8988T (cell line): ENCODE measurements at regions not wholly inside any gene's neighbourhood (a gene's known extent, or its start where the extent isn't known, plus 50 kb on each side); places are given as distances from the start of the nearest gene placed in this dataset.

Source experiments
- DNase-seq: peaks from one replicate; pipeline ENCODE4 v3.0.0; 2011

GRCh38 chr14:38070061-38070588, 137.6 kb upstream of the SSTR1 start:
- DNase-seq: no peak

GRCh38 chr14:38073641-38074040, 134.1 kb upstream of the SSTR1 start:
- DNase-seq: no peak

DNA sequence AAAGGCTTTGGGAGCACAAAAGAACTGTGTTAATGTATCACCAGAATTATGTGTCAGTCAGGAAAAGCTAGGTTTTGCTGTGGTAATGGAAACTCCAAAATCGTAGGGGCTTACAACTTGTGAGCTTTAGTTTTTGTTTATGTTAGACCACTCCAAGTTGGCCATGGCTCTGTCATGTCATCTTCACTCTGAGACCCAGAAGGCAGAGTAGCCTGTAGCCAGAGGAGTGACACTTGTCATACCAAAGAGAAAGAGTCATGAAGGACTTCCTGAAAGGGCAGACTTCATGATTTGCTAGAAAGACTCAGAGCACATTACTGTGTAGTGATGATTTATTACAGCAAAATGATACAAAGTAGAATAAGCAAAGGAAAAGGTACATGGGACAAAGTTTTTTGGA, 133.6 kb upstream of the SSTR1 start:
- DNase-seq: no peak

DNA sequence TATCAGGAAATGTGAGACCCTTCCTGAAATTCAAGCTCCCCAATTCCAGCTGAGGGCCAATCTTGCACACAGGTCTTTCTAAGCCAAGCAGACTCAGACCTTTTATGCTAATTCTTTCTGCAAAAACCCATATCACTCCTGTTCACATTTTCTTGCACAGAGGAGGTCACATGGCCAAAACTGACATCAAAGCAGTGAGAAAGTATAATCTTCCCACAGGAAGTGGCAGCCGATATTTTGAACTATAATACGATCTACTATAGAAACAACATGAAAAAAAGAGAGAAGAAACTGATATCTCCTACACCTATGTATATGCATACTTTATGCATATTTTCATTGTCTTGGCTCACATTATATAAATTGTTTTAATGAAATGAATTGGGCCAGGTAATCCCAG, 132.9 kb upstream of the SSTR1 start:
- DNase-seq: no peak

GRCh38 chr14:38078393-38078792, 129.3 kb upstream of the SSTR1 start:
- no peak for DNase-seq

DNA sequence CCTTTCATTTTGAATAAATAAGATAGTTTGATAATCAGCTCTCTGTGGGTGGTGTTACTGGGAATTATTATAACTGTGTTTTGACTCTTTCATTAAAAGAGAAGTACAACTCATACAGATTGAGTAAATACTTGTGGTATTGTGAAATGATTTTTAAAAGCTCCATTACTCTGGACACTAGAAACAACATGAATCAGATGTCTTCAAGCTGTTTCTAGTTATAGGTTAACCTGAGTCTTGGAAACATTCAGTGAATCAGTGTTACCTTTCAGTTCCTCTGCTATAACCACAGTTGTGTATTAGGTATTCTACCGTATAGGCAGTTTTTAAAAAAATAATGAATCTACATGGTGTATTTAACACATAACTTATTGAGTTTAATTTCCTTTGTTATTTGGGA, 128.4 kb upstream of the SSTR1 start:
- DNase-seq: no peak

GRCh38 chr14:38079886-38080285, 127.8 kb upstream of the SSTR1 start:
- DNase-seq: no peak

DNA sequence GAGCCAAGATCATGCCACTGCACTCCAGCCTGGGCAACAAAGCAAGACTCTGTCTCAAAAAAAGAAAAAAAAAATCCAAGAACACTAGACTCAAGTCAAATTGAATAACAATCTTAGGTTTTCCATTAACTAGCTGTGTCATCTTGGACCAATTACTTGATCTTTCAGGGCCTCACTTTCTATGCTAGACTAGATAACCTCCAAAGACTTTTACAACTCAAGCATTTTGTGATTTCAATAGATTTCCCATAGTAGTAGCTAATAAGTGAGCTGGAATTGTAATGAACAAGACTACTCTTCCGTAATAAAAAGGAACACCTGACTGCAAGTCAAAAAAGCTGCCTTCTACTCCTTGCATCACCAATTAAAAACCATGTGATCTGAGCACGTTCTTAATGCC, 127.0 kb upstream of the SSTR1 start:
- DNase-seq: no peak

DNA sequence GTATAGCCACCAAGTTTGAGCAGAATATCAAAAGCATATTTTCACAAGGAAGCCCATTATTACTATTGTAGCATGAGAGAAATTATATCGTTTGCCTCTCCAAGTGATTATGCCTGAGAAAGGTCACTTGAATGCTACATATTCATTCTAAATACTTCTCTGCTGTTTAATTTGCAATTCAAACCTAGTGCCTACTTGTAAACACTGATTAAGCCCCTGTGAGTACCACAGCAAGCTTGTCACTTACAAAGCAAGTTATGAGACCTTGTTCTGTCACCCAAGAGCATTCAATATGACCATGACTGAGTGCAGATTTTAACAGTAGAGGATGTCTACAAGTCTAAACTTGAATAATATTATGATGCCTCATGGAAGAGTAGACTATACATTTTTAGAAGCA, 124.7 kb upstream of the SSTR1 start:
- DNase-seq: no peak

- DNase-seq: no peak
Observed at GRCh38 chr14:38089123-38089522, 118.6 kb upstream of the SSTR1 start.

- no peak for DNase-seq
Observed at GRCh38 chr14:38090506-38090905, 117.2 kb upstream of the SSTR1 start.

GRCh38 chr14:38098074-38098836, 109.4 kb upstream of the SSTR1 start:
- no peak for DNase-seq

DNA sequence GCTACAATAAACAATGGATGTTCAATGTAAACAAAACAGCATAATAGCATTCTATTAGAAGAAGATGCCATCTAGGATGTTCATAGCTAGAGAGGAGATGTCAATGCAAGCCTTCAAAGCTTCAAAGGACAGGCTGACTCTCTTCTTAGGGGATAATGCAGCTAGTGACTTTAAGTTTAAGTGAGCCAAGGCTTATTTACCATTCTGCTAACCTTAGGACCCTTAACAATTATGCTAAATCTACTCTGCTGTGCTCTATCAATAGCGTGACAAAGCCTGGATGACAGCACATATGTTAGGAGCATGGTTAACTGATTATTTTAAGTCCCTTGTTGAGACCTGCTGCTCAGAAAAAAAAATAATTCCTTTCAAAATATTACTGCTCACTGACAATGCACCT, 106.0 kb upstream of the SSTR1 start:
- no peak for DNase-seq

- DNase-seq: no peak
Observed at GRCh38 chr14:38103542-38104225, 104.0 kb upstream of the SSTR1 start.

DNA sequence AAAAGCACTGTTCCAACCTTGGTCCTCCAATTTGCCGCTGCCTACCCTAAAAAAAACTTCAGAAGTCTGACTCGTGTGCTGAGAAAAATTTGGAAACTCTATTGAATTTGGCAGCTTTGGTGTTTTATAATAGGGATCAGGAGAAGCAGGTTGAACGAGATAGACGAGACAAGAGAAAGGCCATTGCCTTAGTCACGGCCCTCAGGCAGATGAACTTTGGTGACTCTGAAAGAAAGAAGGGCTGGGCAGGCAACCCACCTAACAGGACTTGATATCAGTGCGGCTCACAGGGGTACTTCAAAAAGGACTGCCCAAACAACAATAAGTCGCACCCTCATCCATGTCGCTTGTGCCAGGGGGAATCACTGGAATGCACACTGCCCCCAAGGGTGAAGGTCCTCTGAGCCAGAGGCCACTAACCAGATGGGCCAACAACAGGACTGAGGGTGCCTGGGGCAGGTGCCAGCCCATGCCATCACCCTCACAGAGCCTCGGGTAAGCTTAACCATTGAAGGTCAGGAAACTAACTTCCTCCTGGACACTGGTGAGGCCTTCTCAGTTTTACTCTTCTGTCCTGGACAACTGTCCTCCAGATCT, 102.5 kb upstream of the SSTR1 start:
- DNase-seq: no peak

GRCh38 chr14:38107216-38107631, 100.5 kb upstream of the SSTR1 start:
- no peak for DNase-seq

DNA sequence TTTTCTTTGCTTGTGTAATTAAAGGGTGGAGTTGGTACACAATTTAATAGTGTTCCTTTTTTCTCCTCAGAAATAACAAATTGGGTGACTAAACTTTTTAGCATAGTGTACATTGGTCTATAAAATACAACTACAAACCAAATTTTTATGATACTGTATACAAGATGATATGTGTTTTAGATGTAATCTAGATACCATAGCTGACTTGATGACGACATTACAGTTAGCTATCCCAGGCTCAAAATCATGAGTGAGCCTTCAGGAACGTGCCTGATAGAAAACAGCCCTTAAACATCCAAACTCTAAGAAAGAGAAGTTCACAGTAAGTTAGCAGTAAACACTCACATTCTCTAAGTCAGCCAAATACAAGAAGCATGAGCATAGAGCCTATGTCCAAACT, 99.0 kb upstream of the SSTR1 start:
- no peak for DNase-seq

- no peak for DNase-seq
Observed at GRCh38 chr14:38110258-38110657, 97.4 kb upstream of the SSTR1 start.

- DNase-seq: no peak
Observed at GRCh38 chr14:38111046-38111445, 96.7 kb upstream of the SSTR1 start.

DNA sequence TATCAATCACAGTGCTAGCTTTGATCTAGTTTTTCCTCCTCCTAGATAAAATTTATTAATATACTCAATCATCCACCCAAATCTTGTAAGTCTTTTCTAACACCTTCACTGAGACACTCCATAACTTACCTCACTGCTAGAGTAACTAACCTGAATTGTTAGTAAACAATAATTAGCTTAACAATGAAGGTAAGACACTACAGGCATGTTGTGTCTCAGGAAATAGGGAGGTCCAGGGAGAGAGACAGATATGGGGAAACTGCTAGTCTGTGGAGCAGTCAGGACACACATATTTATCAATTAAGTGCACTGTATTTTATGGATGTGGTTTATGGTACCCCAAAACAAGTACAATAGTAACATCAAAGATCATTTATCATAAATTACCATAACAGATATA, 94.2 kb upstream of the SSTR1 start:
- no peak for DNase-seq

- no peak for DNase-seq
Observed at GRCh38 chr14:38116895-38117294, 90.8 kb upstream of the SSTR1 start.

GRCh38 chr14:38120109-38120508, 87.6 kb upstream of the SSTR1 start:
- DNase-seq: no peak

- no peak for DNase-seq
Observed at GRCh38 chr14:38121320-38122020, 86.2 kb upstream of the SSTR1 start.
